Colonic mucosa (tissue), 4 donors: ENCODE measurements at regions not wholly inside any gene's neighbourhood (a gene's known extent, or its start where the extent isn't known, plus 50 kb on each side); places are given as distances from the start of the nearest gene placed in this dataset.

Experiments
- DNase-seq: peaks from one replicate; pipeline ENCODE4 v3.0.0-alpha.2; 2020
- H3K27ac ChIP-seq: fragments of 200-600 bp; one replicate; pipeline ENCODE4 v1.8.0; 2021
- H3K27me3 ChIP-seq: fragments of 200-600 bp; one replicate; pipeline ENCODE4 v1.8.0; 2021
- H3K36me3 ChIP-seq: fragments of 200-600 bp; one replicate; pipeline ENCODE4 v1.8.0; 2021
- H3K4me1 ChIP-seq: fragments of 200-600 bp; one replicate; pipeline ENCODE4 v1.8.0; 2021; ENCODE audit warnings: mild to moderate bottlenecking
- H3K4me3 ChIP-seq: fragments of 200-600 bp; one replicate; pipeline ENCODE4 v1.8.0; 2021
- H3K9ac ChIP-seq, 2 donors: one replicate each; pipeline ENCODE4 v1.7.0; 2013; ENCODE audit warnings: control low read depth in 2 of 2, low read depth in 2 of 2, low read length in 2 of 2
- H3K9me3 ChIP-seq: fragments of 200-600 bp; one replicate; pipeline ENCODE4 v1.8.0; 2021
- CTCF ChIP-seq: fragments of 200-600 bp; IDR thresholded peaks from one replicate; pipeline ENCODE4 v1.8.0; 2022; ENCODE audit warnings: antibody characterized with exemption, mild to moderate bottlenecking
- intact Hi-C: fragments of 100-400 bp; cut with DNase I; formaldehyde crosslinking; loops from one replicate; pipeline ENCODE4 v1.14.1; 2022
- donor health status: healthy.
- donor health status: DM: no; HTN: no; CAD: no.
- donor health status: DM: no; HTN: no; CAD: no.

- no peaks in the 10 kb centered on the region for H3K36me3 ChIP-seq
- H3K9ac ChIP-seq: peak overlapping the region in 1 of 2 donors; percentile 1
- no peaks in the 10 kb centered on the region for H3K9me3 ChIP-seq
- no peak overlapping the region for H3K27ac ChIP-seq
- TF ChIP-seq CTCF: no peak
- H3K4me1 ChIP-seq: peaks cover 7% of the 10 kb centered on the region
- H3K4me3 ChIP-seq: no peak overlapping the region
- peak; percentile 69 for DNase-seq
- no peaks in the 10 kb centered on the region for H3K27me3 ChIP-seq
- intact Hi-C loops: no loop called here
These were observed 317.6 kb upstream of the PROX1 start for GRCh38 chr1:213669964-213670691.

DNA sequence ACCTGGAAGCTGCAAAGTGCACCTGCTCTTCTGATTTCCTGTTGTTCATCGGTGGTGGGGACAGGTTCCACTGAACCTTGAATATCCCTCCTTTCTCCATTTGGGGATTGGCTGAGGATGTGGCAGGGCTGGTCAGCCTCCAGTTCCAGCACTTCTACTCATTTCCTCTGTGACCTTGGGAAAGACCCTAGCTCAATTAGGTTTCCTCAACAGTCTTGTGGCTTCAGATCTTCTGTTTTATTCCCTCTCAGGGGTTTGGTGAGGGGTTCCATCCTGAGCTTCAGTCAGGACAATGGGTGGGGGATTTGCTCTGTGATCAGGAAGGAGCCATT is 317.1 kb upstream of the PROX1 start:
- no peak for DNase-seq
- no peaks in the 10 kb centered on the region for H3K36me3 ChIP-seq
- no peak overlapping the region for H3K4me3 ChIP-seq
- no peaks in the 10 kb centered on the region for H3K27me3 ChIP-seq
- H3K9me3 ChIP-seq: no peaks in the 10 kb centered on the region
- no peak for TF ChIP-seq CTCF
- H3K9ac ChIP-seq: peak overlapping the region in 1 of 2 donors; percentile 1
- intact Hi-C loops: no loop called here
- H3K4me1 ChIP-seq: peaks cover 7% of the 10 kb centered on the region
- H3K27ac ChIP-seq: no peak overlapping the region

GRCh38 chr1:213675043-213675442 is 312.7 kb upstream of the PROX1 start:
- Histone ChIP-seq H3K27ac (no peak overlapping the region), H3K9me3 (no peaks in the 10 kb centered on the region), H3K27me3 (no peaks in the 10 kb centered on the region), H3K4me1 (peaks cover 5% of the 10 kb centered on the region), H3K36me3 (no peaks in the 10 kb centered on the region), H3K9ac (no peak overlapping the region), H3K4me3 (no peak overlapping the region)
- intact Hi-C loops: no loop called here
- TF ChIP-seq CTCF: no peak
- DNase-seq: no peak

- DNase-seq: no peak
- no peaks in the 10 kb centered on the region for H3K36me3 ChIP-seq
- H3K4me3 ChIP-seq: no peak overlapping the region
- TF ChIP-seq CTCF: no peak
- no peak overlapping the region for H3K9ac ChIP-seq
- no peaks in the 10 kb centered on the region for H3K27me3 ChIP-seq
- no peak overlapping the region for H3K27ac ChIP-seq
- no peaks in the 10 kb centered on the region for H3K9me3 ChIP-seq
- H3K4me1 ChIP-seq: no peaks in the 10 kb centered on the region
- intact Hi-C loops: no loop called here
These were observed 311.0 kb upstream of the PROX1 start for GRCh38 chr1:213676736-213677135.

DNA sequence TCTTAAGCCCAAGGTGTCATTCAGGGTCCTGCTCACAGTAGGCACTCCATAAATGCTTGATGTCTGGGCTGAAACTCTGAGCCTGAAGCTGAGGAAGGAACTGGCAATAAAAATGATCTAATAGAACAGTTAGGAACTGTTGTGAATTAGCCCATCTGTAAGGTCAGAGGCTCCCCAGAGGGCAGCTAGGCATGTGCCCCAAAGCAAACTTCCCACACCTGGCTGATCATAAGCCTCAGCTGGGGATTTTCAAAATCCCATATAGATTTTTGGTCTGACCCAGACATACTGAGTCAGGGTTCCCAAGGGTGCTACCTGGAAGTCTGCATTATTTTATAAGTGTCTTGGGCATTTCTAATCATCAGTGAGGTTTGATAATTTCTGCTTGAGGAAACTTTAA is 309.4 kb upstream of the PROX1 start:
- no peak for DNase-seq
- Histone ChIP-seq H3K27me3 (no peaks in the 10 kb centered on the region), H3K4me1 (no peaks in the 10 kb centered on the region), H3K36me3 (no peaks in the 10 kb centered on the region), H3K9ac (no peak overlapping the region), H3K4me3 (no peak overlapping the region), H3K9me3 (no peaks in the 10 kb centered on the region), H3K27ac (no peak overlapping the region)
- intact Hi-C loops: no loop called here
- no peak for TF ChIP-seq CTCF
